Naive thymus-derived CD4-positive, alpha-beta T cell (primary cell): ENCODE measurements at regions not wholly inside any gene's neighbourhood (a gene's known extent, or its start where the extent isn't known, plus 50 kb on each side); places are given as distances from the start of the nearest gene placed in this dataset.

Experiments used
- ATAC-seq: fragments of 150-1000 bp; cut with Tn5 transposase; 2 replicates; pipeline ENCODE4 v1.10.0; 2021; ENCODE audit warnings: mild to moderate bottlenecking, moderate library complexity
- CTCF ChIA-PET: fragments of 350-600 bp; sonication (Branson Sonifier 250); formaldehyde crosslinking; loops from one replicate; lab custom pipeline; 2021; ENCODE audit warnings: antibody characterized with exemption; lab: Charles Lee
- POLR2A ChIA-PET: fragments of 350-600 bp; sonication (Branson Sonifier 250); formaldehyde crosslinking; loops from one replicate; lab custom pipeline; 2021; ENCODE audit warnings: antibody characterized with exemption, inconsistent platforms; lab: Charles Lee
- DNase-seq, 9 donors: peaks; one replicate each; pipeline versions ENCODE4 v3.0.0 to v3.0.0-alpha.2; 2020 to 2022; ENCODE audit warnings: mixed read lengths in 1 of 9
- H3K27ac ChIP-seq: one replicate; pipeline ENCODE4 v1.7.0; 2013; ENCODE audit warnings: mild to moderate bottlenecking, low read depth, low read length, moderate library complexity
- H3K27me3 ChIP-seq, 2 donors: one replicate each; pipeline ENCODE4 v1.7.0; 2013; ENCODE audit warnings: low read length in 2 of 2, mild to moderate bottlenecking in 2 of 2, moderate library complexity in 2 of 2; ENCODE audit not compliant: control insufficient read depth in 2 of 2, insufficient read depth in 2 of 2
- H3K36me3 ChIP-seq, 3 experiments: 1 replicate in 2 of 3; 2 replicates in 1 of 3; pipeline ENCODE4 v1.7.0; 2013; ENCODE audit warnings: low read length in 3 of 3, mild to moderate bottlenecking in 3 of 3, moderate library complexity in 1 of 3; ENCODE audit not compliant: insufficient read depth in 3 of 3, control insufficient read depth in 2 of 3
- H3K4me1 ChIP-seq, 2 donors: one replicate each; pipeline ENCODE4 v1.7.0; 2013; ENCODE audit warnings: low read length in 2 of 2, mild to moderate bottlenecking in 2 of 2, moderate library complexity in 1 of 2; ENCODE audit not compliant: control insufficient read depth in 2 of 2, insufficient read depth in 2 of 2
- H3K4me3 ChIP-seq: 2 replicates; pipeline ENCODE4 v1.7.0; 2013; ENCODE audit warnings: mild to moderate bottlenecking, low read length
- H3K9me3 ChIP-seq, 3 experiments: 1 replicate in 2 of 3; 2 replicates in 1 of 3; pipeline ENCODE4 v1.7.0; 2013; ENCODE audit warnings: low read length in 3 of 3; ENCODE audit not compliant: control insufficient read depth in 2 of 3
- H3K27ac Mint-ChIP-seq, 9 donors: one replicate each; pipeline ENCODE4 v1.8.0; 2020 to 2022; ENCODE audit warnings: mixed read lengths in 9 of 9, mild to moderate bottlenecking in 8 of 9, moderate library complexity in 5 of 9, inconsistent platforms in 2 of 9
- H3K27me3 Mint-ChIP-seq, 5 donors: one replicate each; pipeline ENCODE4 v1.8.0; 2021 to 2022; ENCODE audit warnings: mixed read lengths in 5 of 5, mild to moderate bottlenecking in 1 of 5
- H3K36me3 Mint-ChIP-seq, 5 donors: one replicate each; pipeline ENCODE4 v1.8.0; 2020 to 2022; ENCODE audit warnings: mixed read lengths in 5 of 5, mild to moderate bottlenecking in 3 of 5, inconsistent platforms in 1 of 5
- H3K4me1 Mint-ChIP-seq, 7 donors: one replicate each; pipeline ENCODE4 v1.8.0; 2020 to 2022; ENCODE audit warnings: mixed read lengths in 7 of 7, mild to moderate bottlenecking in 3 of 7, inconsistent platforms in 1 of 7
- H3K4me3 Mint-ChIP-seq, 10 donors: one replicate each; pipeline ENCODE4 v1.8.0; 2020 to 2022; ENCODE audit warnings: mild to moderate bottlenecking in 10 of 10, mixed read lengths in 10 of 10, moderate library complexity in 6 of 10, inconsistent platforms in 2 of 10
- H3K9me3 Mint-ChIP-seq, 11 donors: one replicate each; pipeline ENCODE4 v1.8.0; 2020 to 2022; ENCODE audit warnings: mixed read lengths in 11 of 11, mild to moderate bottlenecking in 4 of 11, inconsistent platforms in 1 of 11, moderate library complexity in 1 of 11
- intact Hi-C, 2 donors: fragments of 100-400 bp; cut with micrococcal nuclease; formaldehyde crosslinking; loops; one replicate each; pipeline ENCODE4 v1.15.1; 2023

DNA sequence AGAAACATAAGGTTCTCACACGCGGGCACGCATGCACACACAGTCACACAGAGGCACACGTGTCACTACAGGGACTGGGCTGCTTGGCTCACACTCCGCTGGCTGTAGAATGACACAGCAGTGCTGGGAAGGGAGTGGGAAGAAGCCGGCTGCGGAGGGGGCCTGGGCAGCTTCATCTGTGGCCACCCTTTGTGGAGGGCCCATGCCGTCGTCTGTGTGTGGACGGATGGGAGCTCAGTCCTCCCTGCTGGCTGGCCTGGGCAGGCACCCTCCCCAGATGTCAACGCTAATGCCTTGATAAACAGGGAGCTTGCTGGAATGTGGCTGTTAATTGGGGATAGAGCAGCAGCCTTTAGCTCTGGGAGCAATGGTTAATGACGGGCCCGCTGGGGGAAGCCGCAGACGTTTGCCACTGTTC, 621.1 kb downstream of the BCOR start:
- H3K27ac ChIP-seq, result no peak overlapping the region
- Mint-ChIP-seq H3K27me3 (no peaks in the 10 kb centered on the region), H3K9me3 (peaks cover 0 to 2% (median 0%) of the 10 kb centered on the region in 11 donors), H3K36me3 (no peaks in the 10 kb centered on the region), H3K4me3 (peak overlapping the region in 1 of 10 donors; percentile 14), H3K27ac (peak overlapping the region in 3 of 9 donors; percentile 16 to 66 (median 51)), H3K4me1 (peaks cover 0 to 20% (median 6%) of the 10 kb centered on the region in 7 donors)
- no peak for ATAC-seq
- H3K9me3 ChIP-seq, result no peaks in the 10 kb centered on the region
- H3K4me1 ChIP-seq, result no peaks in the 10 kb centered on the region
- no peaks in the 10 kb centered on the region for H3K36me3 ChIP-seq
- ChIA-PET POLR2A (no interaction called here), CTCF (no interaction called here)
- intact Hi-C loops, result no loop called here
- H3K4me3 ChIP-seq, result no peak overlapping the region
- DNase-seq, result no peak
- no peaks in the 10 kb centered on the region for H3K27me3 ChIP-seq

DNA sequence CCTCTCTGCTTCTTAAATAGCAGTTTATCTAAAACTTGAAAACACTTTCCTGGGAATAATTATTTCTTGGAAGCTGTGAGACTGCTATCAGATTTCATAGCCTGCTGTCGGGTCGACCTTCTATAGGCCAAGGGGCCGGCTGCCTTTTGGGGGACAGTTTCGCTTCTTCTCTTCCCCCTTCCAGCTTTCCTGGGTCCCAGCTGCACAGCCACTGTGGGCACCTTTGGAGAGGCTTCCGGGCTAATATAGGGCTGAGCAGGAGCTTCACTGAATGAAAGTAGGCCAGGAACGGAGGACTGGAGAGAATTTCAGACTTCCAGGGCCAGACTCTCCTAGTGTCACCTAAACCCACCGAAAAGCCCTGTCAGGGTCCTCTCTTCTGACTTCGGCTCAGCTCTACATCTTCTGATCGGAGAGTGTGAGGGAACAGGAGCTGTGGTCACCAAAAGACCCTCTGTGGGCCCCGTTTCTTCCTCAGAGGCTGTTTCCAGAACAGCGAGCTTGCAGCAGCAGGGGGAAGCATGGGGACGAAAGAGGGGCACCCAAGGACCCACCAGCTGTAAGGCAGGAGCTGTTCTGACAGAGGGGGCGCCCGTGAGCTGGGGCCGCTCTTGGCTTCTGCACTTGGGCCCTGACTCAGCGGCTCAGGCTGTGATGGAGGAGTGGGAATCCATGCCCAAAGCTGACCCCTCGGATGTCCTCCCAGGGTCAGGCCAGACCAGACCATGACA, 620.6 kb downstream of the BCOR start:
- H3K4me3 ChIP-seq, result no peak overlapping the region
- DNase-seq, result peak in 2 of 9 donors; percentile 2 to 12
- no peaks in the 10 kb centered on the region for H3K27me3 ChIP-seq
- no peaks in the 10 kb centered on the region for H3K4me1 ChIP-seq
- Mint-ChIP-seq H3K36me3 (no peaks in the 10 kb centered on the region), H3K4me3 (no peak overlapping the region), H3K4me1 (peaks cover 0 to 20% (median 6%) of the 10 kb centered on the region in 7 donors), H3K27me3 (no peaks in the 10 kb centered on the region), H3K9me3 (no peaks in the 10 kb centered on the region), H3K27ac (peak overlapping the region in 2 of 9 donors; percentile 9 to 71)
- no peaks in the 10 kb centered on the region for H3K36me3 ChIP-seq
- intact Hi-C loops, result no loop called here
- ChIA-PET POLR2A (no interaction called here), CTCF (no interaction called here)
- H3K27ac ChIP-seq, result no peak overlapping the region
- ATAC-seq, result no peak
- no peaks in the 10 kb centered on the region for H3K9me3 ChIP-seq

DNA sequence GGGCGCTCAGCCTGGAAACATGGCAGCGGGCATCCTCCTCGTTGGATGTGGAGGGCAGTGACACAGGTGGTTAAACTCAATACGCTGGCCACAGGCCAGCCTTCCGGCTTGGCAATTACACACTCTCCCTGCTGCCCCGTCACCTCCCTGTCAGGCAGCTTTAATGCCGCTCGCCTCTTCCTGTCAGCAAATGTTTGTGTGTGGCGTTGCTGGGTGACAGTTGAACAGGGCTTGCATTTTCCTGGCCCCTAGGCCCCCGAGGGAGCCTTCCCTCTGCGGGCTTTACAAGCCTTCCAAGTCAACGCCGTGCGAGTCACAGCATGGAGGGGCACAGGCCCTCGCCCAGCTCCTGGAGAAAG, 620.0 kb downstream of the BCOR start:
- ChIA-PET CTCF (no interaction called here), POLR2A (no interaction called here)
- ATAC-seq (peak; percentile 57), DNase-seq (peak in 6 of 9 donors; percentile 4 to 56 (median 22))
- H3K27ac Mint-ChIP-seq, result peak overlapping the region in 4 of 9 donors; percentile 25 to 76 (median 50)
- Histone ChIP-seq H3K4me3 (no peak overlapping the region), H3K4me1 (no peaks in the 10 kb centered on the region), H3K9me3 (no peaks in the 10 kb centered on the region), H3K27me3 (no peaks in the 10 kb centered on the region), H3K36me3 (no peaks in the 10 kb centered on the region), H3K27ac (no peak overlapping the region)
- H3K4me3 Mint-ChIP-seq, result peak overlapping the region in 2 of 10 donors; percentile 6 to 34
- no peaks in the 10 kb centered on the region for H3K36me3 Mint-ChIP-seq
- intact Hi-C loops, result no loop called here
- peaks cover 0 to 20% (median 6%) of the 10 kb centered on the region in 7 donors for H3K4me1 Mint-ChIP-seq
- H3K27me3 Mint-ChIP-seq, result no peaks in the 10 kb centered on the region
- H3K9me3 Mint-ChIP-seq, result no peaks in the 10 kb centered on the region

DNA sequence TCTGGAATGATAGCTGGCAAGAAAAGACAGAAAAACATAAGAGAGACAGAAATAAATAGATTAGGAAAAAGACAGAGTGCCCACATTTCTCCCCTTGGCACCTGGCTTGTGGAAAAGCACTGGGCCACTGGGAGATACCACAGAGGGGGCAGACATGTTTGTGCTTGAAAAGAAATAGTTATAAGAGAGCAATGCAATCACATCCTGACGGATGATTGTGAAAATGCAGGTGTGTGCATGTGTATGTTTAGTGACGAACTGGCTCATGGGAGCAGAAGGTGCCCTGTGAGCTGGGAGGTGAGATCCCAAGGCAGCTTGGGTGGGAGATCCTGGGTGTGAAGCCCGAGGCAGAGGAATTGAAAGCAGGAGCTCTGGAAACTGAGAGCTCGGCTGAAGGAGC, 617.9 kb downstream of the BCOR start:
- Mint-ChIP-seq H3K27ac (no peak overlapping the region), H3K36me3 (no peaks in the 10 kb centered on the region), H3K9me3 (no peaks in the 10 kb centered on the region), H3K4me3 (no peak overlapping the region), H3K27me3 (no peaks in the 10 kb centered on the region), H3K4me1 (peaks cover 0 to 20% (median 4%) of the 10 kb centered on the region in 7 donors)
- intact Hi-C loops, result no loop called here
- H3K4me1 ChIP-seq, result no peaks in the 10 kb centered on the region
- ChIA-PET CTCF (no interaction called here), POLR2A (no interaction called here)
- H3K9me3 ChIP-seq, result no peaks in the 10 kb centered on the region
- H3K4me3 ChIP-seq, result no peak overlapping the region
- no peaks in the 10 kb centered on the region for H3K36me3 ChIP-seq
- DNase-seq (no peak), ATAC-seq (no peak)
- no peaks in the 10 kb centered on the region for H3K27me3 ChIP-seq
- H3K27ac ChIP-seq, result no peak overlapping the region

DNA sequence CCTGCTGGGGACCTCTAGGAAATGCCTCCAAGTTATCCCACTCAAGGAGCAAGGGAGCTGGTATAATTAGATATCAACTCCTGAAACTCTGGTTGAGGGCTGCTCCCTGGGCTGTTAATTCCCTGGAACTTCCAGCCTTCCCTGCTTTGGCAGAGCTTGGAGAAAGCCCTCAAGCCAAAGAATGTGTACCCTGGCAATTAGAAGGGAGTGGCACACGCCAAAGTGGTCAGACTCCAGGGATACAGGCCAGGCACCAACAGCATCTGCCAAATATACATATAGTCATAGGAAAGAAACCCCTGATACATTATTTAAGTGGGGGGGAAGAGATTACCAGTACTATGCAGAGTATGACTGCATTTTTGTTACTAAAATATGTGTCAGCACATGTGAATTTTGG, 616.8 kb downstream of the BCOR start:
- no peak for DNase-seq
- Histone ChIP-seq H3K4me1 (no peaks in the 10 kb centered on the region), H3K27ac (no peak overlapping the region), H3K27me3 (no peaks in the 10 kb centered on the region), H3K4me3 (no peak overlapping the region), H3K9me3 (no peaks in the 10 kb centered on the region), H3K36me3 (no peaks in the 10 kb centered on the region)
- intact Hi-C loops, result no loop called here
- no peak for ATAC-seq
- CTCF ChIA-PET, result no interaction called here
- no peaks in the 10 kb centered on the region for H3K36me3 Mint-ChIP-seq
- no peak overlapping the region for H3K4me3 Mint-ChIP-seq
- H3K9me3 Mint-ChIP-seq, result no peaks in the 10 kb centered on the region
- H3K27ac Mint-ChIP-seq, result peak overlapping the region in 1 of 9 donors; percentile 39
- POLR2A ChIA-PET, result no interaction called here
- H3K4me1 Mint-ChIP-seq, result peaks cover 0 to 20% (median 4%) of the 10 kb centered on the region in 7 donors
- no peaks in the 10 kb centered on the region for H3K27me3 Mint-ChIP-seq

DNA sequence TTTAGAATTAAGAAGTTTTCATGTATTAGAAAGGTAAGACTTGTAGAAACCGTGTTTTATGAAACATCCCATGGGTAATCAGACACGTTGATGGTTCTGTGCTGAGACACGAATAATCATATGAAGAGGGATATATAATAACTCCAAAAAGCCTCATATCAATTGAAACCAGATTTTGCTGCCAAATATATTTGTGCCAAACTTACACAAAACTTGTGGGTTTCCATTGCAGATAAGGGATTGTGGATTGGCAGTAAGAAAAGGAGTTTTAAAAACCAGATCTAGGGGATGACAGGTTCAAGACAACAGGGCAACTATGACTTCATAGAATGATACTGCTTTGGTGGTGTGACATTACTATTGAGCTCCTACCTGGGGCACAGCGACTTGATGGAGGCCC, 616.1 kb downstream of the BCOR start:
- Mint-ChIP-seq H3K27me3 (no peaks in the 10 kb centered on the region), H3K9me3 (no peaks in the 10 kb centered on the region), H3K4me1 (peaks cover 0 to 14% (median 4%) of the 10 kb centered on the region in 7 donors), H3K36me3 (no peaks in the 10 kb centered on the region), H3K27ac (no peak overlapping the region), H3K4me3 (no peak overlapping the region)
- ATAC-seq (no peak), DNase-seq (no peak)
- Histone ChIP-seq H3K36me3 (no peaks in the 10 kb centered on the region), H3K4me1 (no peaks in the 10 kb centered on the region), H3K27ac (no peak overlapping the region), H3K4me3 (no peak overlapping the region), H3K9me3 (no peaks in the 10 kb centered on the region), H3K27me3 (no peaks in the 10 kb centered on the region)
- CTCF ChIA-PET, result no interaction called here
- POLR2A ChIA-PET, result no interaction called here
- intact Hi-C loops, result no loop called here
